HG03354 (cell line): ENCODE measurements at regions not wholly inside any gene's neighbourhood (a gene's known extent, or its start where the extent isn't known, plus 50 kb on each side); places are given as distances from the start of the nearest gene placed in this dataset.
"Not testable (repeated sequence)": the region's sequence is repeated elsewhere in the genome, so short reads cannot be mapped to it uniquely, and the experiment has no call there.

Experiments used
- ATAC-seq: cut with Tn5 transposase; IDR thresholded peaks from one replicate; pipeline ENCODE4 v1.9.1; 2021; ENCODE audit warnings: mild to moderate bottlenecking; ENCODE audit not compliant: unreplicated experiment, poor library complexity, severe bottlenecking

DNA sequence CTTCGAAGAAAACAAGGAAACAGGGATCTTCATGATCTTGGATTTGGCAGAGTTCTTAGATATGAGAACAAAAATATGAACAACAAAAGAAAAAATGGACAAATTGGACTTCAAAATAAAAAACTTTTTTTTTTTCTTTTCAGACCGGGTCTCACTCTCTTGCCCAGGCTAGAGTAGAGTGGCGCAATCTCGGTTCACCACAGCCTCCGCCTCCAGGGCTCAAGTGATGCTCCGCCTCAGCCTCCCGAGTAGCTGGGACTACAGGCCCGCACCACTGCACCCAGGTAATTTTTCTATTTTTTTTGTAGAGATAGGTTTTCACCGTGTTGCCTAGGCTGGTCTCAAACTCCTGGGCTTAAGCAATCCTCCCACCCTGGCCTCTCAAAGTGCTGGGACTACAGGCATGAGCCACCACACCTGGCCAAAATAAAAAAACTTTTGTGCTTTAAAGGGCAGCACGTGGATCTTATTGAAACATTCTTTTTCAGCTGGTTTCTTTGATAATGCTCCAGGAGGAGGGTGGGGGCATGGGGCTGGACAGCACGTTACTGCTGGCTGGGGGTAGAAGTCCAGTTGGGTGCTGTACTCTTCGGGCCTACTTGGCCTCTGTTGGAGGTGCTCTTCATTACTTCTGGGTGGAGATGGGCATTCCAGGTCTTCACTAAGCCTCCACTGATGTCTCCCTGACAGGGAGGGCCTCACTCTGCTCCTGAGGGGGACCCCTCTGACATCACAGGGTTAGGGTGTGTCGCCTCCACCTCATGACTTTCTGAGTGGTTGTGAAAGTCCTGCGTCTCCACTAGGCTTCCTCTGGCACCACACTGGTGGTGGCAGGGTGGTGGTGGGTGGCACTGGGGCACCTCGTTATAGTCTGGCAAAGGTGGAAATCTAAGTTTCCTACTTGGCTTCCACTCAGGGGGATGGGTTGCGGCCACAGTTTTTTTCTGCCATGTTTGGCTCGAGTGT is 150.5 kb upstream of the XPO1 start:
- no peak for ATAC-seq

DNA sequence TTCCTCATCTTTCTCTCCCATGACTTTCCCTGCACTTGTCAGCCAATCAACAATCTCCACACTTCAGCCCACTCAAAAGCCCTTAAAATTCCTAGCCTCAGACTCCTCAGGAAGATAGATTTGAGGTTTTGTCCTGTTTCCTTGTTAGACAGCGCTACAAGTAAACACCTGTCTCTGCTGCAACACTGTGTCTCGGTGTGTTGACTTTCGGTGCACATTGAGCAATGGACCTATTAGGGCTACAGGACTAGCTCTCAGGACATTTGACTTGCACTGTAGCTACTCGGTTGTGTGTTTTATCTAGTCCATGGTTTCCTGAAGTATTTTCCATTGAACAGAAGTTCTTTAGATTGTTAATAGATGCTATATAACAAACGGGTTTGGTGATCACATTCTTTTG is 140.9 kb upstream of the XPO1 start:
- no peak for ATAC-seq

DNA sequence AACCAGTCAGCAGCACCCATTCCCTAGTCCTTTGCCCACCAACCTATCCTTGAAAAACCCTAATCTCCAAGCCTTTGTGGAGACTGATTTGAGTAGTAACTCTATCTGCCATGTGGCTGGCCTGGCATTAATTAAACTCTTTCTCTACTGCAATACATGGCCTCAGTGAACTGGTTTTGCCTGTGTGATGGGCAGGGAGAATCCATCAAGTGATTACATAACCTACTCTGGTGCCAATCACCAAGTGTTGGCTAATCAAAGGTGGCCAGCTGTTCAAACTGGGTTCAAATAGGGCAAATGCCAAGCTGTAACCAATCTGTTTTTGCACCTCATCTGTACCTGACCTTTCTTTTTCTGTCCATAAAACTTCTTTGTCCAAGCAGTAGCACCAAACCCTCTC is 139.8 kb upstream of the XPO1 start:
- ATAC-seq = no peak

DNA sequence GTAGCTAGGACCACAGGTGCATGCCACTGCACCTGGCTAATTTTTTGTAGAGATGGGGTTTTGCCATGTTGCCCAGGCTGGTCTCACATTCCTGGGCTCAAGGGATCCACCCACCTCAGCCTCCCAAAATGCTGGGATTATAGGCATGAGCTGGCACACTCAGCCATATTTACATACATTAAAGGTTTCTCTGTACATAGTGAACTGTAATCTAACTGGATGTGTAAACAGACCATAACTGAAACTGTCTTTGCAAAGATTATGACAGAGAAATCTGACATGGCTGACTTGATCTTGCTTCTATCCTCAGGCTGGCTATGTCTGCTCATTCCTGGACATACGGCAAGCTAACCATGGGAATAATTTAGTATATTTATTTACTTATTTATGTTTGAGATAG is 139.2 kb upstream of the XPO1 start:
- no peak for ATAC-seq

DNA sequence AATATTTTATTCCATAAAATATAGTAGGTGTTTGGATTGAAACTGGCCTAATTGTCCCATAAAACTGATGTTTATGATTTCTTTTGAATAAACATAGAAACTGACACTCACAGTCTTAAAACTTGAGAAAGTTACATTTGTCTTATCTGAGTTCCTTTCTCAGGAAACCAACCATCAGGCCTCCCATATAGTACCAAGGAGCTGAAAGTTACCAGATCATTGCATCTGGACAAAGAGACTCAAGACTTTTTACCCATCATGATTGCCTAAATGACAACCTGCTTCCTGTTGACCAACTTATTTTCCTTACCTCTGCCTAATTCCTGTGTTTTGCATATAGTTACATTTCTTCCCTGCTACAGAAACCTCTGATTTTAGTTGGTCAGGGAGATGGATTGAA is 137.0 kb upstream of the XPO1 start:
- ATAC-seq = no peak

DNA sequence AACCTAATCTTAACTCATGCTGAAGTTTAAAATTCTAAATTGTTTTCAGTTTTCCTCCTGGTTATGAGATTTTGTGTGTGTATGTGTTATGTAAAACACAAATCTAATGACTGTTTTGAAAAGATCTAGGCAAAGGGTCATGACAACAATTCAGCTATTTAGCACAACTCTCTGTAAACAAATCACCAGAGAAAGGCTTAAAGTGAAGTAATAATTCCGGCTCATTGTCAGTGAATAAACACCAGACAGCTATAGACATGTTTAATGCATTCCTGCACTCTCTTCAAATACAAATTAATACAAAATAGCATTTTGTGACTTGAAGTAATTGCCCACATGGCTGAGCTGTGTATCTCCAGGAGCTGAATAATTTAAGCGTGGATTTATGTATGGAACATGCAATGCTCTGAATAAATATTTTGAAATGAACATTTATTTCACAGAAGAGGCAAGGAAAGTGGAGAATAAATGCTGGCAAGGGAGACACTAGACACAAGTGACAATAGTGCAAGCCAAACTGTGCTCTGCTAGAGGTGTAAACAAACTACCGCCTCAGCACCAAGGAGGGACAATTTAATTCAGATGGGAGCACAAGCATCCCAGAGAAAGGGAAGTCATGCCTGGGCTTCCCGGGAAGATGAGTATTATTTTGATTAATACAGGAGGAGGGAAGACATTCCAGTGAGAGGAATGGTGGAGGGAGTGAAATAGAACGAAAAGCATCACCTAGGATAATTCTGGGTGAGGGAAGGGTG is 133.6 kb upstream of the XPO1 start:
- ATAC-seq = no peak

DNA sequence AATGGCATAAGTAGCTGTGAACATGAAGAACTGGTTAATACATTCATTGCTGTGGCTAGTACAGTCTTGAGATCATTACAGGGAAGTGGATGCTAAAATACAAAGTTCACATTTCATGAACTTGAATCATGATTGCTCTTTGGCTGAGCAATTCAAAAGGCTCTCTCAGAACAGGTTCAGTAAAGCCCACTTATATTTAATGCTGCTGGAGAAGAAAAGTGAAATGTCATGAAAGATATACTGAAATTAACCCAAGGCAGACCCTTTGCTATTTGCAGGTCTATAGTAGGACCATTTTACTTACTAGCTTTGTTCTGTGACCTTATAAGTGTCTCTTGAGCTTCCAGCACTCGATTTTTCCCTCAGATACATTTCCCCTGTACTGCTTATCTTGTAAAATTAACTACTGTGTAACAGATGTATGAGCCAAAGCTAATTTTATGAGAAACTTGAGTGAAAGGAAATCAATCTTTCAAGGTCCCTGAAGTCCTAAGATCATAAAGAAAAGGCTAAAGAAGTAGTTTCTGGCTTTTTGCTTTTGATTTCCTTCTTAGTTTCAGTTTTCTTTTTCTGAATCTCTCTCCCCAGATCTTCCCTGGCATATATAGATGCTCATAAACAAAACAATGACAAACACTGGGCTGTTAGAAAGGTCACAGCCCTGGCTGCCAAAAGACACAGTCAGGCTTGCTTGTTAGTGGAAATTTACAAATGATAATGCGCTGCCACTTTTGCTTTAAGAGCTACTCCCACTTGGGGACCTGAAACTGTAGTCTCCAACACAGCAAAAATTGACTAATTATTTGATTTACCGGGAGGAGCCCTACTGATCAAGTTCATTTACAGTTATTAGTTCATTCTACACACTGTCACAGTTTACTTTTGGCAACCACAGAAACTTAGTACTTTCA is 132.7 kb upstream of the XPO1 start:
- ATAC-seq = peak; percentile 83

DNA sequence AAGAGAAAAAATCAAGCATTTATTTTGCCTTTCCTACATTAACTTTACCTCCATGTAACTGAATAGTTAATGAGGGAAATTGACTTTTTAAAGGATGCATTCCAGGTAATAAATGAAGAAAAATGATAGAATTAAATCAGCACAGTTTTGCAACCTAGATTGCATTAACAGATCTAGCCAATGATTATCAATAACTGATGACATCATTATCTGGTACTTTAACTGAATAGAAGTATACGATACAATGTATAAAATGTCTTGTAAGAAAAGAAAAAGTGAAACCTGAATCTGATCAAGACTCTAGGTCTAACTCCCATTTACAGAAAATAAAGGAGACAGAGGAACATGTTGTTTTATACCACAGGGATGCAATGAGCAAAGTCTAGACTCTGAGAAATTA is 126.0 kb upstream of the XPO1 start:
- no peak for ATAC-seq

DNA sequence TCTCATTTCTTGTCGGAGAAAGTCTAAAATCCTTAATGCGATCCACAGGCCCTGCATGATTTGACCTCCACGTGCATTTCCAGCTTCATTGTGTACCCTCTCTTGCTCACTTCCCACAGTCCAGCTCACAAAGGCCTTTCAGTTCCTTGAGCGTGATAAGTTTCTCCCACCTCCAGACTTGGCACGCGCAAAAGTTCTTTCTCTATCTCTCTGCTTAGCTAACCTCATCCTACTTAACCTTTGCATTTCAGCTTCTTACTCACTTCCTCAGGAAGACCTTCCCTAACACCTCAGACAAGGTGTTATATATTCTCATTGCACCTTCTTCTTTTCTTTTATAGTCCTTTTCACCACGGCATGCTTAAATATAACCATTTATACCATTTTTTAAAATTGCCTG is 124.8 kb upstream of the XPO1 start:
- ATAC-seq = no peak

DNA sequence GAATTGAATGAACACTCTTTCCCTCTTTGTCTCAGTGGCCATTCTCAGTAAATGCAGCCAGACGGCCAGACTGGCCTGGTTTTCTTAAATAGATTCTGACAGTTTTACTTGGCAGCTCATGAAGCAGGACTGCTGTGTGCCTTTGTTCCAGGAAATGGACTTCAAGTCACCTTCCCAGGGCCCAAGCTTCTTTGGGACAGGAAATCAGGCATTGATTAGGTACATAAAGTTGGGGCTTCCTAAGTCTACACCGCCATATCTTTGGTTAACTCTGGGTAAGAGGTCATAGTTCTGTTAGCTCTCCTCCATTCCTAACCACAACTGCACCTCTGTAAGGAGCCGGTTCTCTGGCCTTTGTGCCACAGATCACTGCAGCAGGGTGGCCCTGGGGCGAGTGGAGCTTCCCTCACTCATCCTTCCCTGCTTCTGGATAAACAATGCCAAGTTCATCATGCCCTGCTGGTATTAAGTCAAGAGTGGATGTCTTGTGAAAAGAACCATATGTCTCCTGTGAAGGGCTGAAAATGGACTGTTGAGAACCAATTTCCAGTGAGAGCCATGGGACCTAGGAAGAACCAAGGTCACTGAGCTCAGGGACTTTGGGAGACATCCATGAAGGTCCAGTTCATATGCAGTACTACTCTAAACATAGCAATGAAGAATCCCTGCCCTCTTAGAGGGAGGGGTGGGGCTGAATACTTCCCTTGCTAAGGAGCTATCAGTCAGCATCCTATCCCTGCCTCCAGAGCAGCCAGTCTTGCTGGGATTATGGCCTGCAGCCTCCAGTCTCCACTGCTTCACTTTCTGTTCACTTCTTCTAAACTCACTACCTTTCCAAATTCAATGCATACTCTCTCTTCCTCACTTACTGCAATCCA is 122.6 kb upstream of the XPO1 start:
- ATAC-seq = no peak

DNA sequence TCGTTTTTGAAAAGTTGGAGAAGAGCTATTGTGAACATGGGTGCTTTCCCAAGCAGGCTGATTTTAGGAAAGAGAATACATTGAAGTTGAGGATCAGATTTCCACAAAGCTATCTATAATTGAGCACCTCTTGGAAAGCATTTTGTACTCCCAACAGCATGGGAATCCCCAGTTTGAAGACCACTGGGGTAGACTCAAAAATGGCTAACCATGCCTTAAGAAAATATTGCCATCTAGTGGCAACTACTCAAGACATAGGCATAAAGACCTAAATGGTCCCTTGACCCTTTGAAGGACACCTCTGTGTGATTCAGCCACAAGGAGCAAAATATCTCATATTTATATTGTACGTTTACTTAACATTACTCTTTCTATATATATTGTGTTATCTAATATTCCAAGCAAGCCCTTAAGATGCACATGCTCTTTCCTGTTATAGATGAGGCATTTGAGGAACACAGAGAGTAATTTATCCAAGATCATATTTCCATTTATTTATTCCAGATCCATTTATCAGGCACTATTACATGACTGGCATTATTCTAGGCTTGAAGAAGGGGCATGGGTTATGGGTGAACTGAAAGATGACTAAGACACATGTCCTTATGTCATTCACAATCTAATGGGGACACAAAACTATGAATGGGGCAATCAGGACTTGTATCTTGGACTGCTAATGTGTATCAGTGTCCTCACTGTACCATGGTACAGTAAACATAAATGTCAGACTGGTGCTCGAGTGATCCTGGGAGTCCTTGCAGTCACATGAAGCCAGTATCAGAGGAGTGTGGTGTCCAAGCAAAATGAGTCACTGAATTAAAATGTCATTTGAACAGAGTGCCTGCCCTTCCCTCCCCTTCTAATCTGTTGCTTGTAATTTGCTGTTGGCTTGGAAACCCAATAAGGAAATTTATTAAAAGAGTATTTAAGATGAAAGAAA is 121.0 kb upstream of the XPO1 start:
- no peak for ATAC-seq

DNA sequence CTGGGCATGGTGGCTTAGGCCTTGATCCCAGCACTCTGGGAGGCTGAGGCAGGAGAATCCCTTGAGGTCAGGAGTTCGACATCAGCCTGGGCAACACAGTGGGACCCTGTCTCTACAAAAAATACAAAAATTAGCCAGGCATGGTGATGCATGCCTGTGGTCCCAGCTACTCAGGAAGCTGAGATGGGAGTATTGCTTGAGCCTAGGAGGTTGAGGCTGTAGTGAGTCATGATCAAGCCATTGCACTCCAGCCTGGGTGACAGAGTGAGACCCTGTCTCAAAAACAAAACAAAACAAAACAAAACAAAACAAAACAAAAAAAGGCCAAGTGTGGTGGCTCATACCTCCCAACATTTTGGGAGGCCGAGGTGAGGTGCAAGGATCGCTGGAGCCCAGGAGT is 111.8 kb upstream of the XPO1 start:
- ATAC-seq = not testable (repeated sequence)

DNA sequence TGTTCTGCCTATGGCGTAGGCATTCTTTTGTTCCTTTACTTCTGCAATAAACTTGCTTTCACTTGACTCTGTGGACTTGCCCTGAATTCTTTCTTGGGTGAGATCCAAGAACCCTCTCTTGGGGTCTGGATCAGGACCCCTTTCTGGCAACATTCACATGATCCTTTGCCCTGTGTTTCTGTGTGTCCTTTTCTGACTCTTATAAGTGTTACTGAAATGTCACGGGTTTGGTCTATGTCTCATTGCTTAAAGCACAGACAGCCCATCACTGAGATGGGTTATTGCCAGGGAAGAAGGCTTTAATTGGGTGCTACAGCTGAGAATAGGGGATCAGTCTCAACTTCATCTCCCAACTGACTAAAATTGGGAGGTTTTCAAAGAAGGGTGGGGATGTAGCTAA is 110.9 kb upstream of the XPO1 start:
- ATAC-seq = no peak

DNA sequence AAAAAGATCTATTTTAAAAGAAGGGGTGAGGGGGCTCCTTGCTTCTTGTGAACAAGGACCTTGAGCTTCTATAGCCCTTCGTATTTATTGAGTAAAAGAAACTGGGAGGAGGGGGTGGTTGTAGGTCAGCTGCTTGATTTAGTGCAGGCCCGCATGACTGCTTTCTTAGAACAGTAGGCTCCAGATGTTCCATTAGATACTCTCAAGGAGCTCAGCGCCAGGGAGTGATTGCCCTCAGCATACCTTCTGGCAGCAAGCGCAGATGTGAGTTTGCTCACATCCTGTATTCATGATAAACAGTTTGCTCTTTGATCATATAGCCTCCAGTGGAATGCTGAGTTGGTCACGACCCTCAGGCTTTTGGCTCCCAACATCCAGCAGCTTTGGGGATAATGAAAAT is 108.9 kb upstream of the XPO1 start:
- ATAC-seq = no peak

DNA sequence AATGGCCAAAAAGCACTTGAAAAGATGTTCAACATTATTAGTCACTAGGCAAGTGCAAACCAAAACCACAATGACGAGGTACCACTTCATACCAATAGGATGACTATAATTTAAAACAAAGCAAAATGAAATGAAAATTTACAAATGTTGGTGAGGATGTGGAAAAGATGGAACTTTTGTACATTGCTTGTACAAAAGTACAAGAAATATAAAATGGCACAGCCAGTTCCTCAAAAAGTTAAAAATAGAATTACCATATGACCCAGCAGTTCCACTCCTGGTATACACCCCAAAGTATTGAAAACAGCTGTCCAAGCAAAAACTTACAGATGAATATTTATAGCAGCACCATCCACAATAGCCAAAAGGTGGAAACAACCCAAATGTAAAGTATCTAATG is 107.8 kb upstream of the XPO1 start:
- no peak for ATAC-seq

DNA sequence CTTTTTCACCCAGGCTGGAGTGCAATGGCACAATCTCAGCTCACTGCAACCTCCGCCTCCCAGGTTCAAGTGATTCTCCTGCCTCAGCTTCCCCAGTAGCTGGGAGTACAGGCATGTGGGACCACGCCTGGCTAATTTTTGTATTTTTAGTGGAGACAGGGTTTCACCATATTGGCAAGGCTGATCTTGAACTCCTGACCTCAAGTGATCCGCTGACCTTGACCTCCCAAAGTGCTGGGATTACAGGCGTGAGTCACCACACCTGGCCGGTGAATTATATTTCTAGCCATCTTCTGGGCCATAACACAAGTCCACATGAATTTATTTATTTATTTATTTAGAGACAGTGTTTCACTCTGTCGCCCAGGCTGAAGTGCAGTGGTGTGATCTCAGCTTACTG is 105.0 kb upstream of the XPO1 start:
- not testable (repeated sequence) for ATAC-seq

DNA sequence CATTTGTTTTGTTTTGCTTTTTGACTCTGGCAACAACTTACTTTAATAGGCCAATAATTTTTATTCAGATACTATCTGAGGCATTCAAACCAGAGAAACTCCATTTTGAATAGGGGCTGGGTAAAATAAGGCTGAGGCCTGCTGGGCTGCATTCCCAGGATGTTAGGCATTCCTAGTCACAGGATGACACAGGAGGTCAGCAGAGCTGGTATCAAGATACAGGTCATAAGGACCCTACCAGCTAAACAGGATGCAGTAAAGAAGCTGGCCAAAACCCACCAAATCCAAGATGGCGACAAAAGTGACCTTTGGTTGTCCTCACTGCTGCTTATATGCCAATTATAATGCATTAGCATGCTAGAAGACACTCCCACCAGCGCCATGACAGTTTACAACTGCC is 102.2 kb upstream of the XPO1 start:
- no peak for ATAC-seq

DNA sequence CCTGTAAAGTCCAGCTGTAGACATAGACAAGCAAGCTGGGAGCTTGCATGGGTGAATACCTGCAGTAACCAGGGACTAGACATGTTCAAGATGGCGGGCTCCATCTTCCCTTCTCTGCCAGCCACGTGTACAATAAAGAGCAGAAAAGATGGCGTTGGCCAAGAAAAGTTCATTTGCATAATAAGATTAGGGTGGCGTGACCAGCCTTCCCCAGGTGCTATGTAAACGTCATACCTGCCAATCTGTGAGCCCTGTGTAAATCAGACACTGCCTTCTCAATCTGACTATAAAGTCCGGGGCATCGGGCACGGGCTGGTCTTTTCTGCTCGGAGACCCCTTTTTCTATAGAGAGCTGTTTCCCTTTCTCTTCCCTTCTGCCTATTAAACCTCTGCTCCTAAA is 101.6 kb upstream of the XPO1 start:
- no peak for ATAC-seq
